Mesendoderm (in vitro differentiated cells): ENCODE measurements at regions not wholly inside any gene's neighbourhood (a gene's known extent, or its start where the extent isn't known, plus 50 kb on each side); places are given as distances from the start of the nearest gene placed in this dataset. TPM values are rescaled to one million over a fixed set of nuclear protein-coding genes. Genes with fewer than 3 reads are reported as not detected.

Experiments used
- DNase-seq: peaks from one replicate; pipeline ENCODE4 v3.0.0; 2013
- H2AK5ac ChIP-seq: 2 replicates; pipeline ENCODE4 v1.6.1; 2013; ENCODE audit warnings: low read length, inconsistent platforms
- H2BK120ac ChIP-seq: 2 replicates; pipeline ENCODE4 v1.6.1; 2013; ENCODE audit warnings: low read depth, mild to moderate bottlenecking, low read length, moderate library complexity, mixed read lengths
- H2BK15ac ChIP-seq: replicated peaks from 2 replicates; pipeline ENCODE4 v1.6.1; 2013; ENCODE audit warnings: low read depth, mild to moderate bottlenecking, moderate library complexity
- H2BK5ac ChIP-seq: 2 replicates; pipeline ENCODE4 v1.6.1; 2013; ENCODE audit warnings: low read length, inconsistent platforms
- H3K18ac ChIP-seq: 2 replicates; pipeline ENCODE4 v1.6.1; 2013; ENCODE audit warnings: mild to moderate bottlenecking, low read length, mixed read lengths
- H3K23ac ChIP-seq: one replicate; pipeline ENCODE4 v1.6.1; 2013; ENCODE audit warnings: low read length
- H3K27ac ChIP-seq: 2 replicates; pipeline ENCODE4 v1.5.1; 2013; ENCODE audit warnings: low read depth, mild to moderate bottlenecking, inconsistent platforms, low read length, moderate library complexity
- H3K27me3 ChIP-seq: 2 replicates; pipeline ENCODE4 v1.6.1; 2013; ENCODE audit warnings: low read length, control low read depth, mild to moderate bottlenecking, inconsistent platforms; ENCODE audit not compliant: insufficient read depth, poor library complexity
- H3K36me3 ChIP-seq: 2 replicates; pipeline ENCODE4 v1.6.1; 2013; ENCODE audit warnings: low read length, inconsistent platforms; ENCODE audit not compliant: control insufficient read depth, insufficient read depth
- H3K4ac ChIP-seq: one replicate; pipeline ENCODE4 v1.6.1; 2013; ENCODE audit warnings: low read depth, mild to moderate bottlenecking, low read length, moderate library complexity
- H3K4me1 ChIP-seq: 2 replicates; pipeline ENCODE4 v1.6.1; 2013; ENCODE audit warnings: low read depth, low read length, inconsistent platforms; ENCODE audit not compliant: control insufficient read depth
- H3K4me2 ChIP-seq: 2 replicates; pipeline ENCODE4 v1.6.1; 2013; ENCODE audit warnings: low read length
- H3K4me3 ChIP-seq: 2 replicates; pipeline ENCODE4 v1.5.1; 2013; ENCODE audit warnings: mild to moderate bottlenecking, low read length
- H3K56ac ChIP-seq: one replicate; pipeline ENCODE4 v1.6.1; 2013; ENCODE audit warnings: low read length
- H3K79me1 ChIP-seq: 2 replicates; pipeline ENCODE4 v1.6.1; 2013; ENCODE audit warnings: low read length, inconsistent platforms
- H3K79me2 ChIP-seq: 2 replicates; pipeline ENCODE4 v1.6.1; 2013; ENCODE audit warnings: mild to moderate bottlenecking, low read length; ENCODE audit not compliant: control insufficient read depth, insufficient read depth
- H3K9ac ChIP-seq: 2 replicates; pipeline ENCODE4 v1.6.1; 2013; ENCODE audit warnings: low read length, inconsistent platforms
- H4K5ac ChIP-seq: one replicate; pipeline ENCODE4 v1.6.1; 2013; ENCODE audit warnings: low read length
- H4K8ac ChIP-seq: one replicate; pipeline ENCODE4 v1.6.1; 2013; ENCODE audit warnings: low read depth, mild to moderate bottlenecking, control low read depth, low read length, moderate library complexity
- WGBS: extraction: QIAGEN DNeasy Blood & Tissue Kit; methylation state at CpG from one replicate; pipeline ENCODE4 v1.1.7; 2013; ENCODE audit warnings: low lambda C conversion rate, missing lambda C conversion rate; ENCODE audit not compliant: insufficient coverage; ENCODE audit errors: extremely low coverage; 5-methylcytosine and 5-hydroxymethylcytosine counted together
- small RNA-seq: library from polyadenylated mRNA; stranded (forward); fragments of <200 nt; extraction: miRNeasy Mini kit (QIAGEN cat#:217004); gene quantifications from one replicate; pipeline ENCODE3, GENCODE V24; 2013; ENCODE audit not compliant: insufficient read depth

DNA sequence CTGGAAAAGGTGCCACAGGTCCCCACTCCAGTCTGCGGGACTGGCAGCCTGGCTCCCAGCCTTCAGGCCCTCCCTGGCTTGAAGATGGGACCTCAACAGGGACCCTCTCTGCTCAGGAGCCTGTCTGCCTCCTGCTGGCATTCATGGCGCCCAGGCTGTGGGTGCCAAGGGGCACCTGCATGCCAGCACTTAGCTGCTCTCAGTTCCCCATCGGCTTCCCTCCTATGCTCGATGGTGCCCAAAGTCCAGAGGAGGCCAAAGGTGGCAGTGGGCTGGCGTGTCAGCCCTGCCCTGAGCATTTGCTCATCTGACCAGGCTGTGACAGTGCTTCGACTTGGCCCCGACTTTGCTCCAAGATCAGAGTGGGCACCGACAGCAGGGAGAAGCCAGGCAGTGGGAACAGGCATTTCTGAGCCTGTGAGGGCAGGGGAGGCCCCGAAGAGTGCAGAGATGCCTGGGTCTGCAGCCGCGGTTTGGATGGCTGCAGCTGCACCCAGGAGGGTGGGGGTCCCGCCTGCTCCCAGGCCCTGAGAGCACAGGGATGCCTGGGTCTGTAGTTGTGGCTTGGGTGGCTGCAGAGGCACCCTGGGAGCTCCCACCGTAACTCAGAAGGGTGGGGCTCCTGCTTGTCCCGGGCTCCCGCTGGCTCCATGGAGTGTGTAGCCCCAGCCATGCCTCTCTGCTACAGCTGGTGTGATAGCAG, 463.6 kb downstream of the TBC1D22A start:
- no peak overlapping the region for H3K4ac ChIP-seq
- no peak overlapping the region for H2AK5ac ChIP-seq
- no peak overlapping the region for H2BK15ac ChIP-seq
- H3K4me3 ChIP-seq: no peak overlapping the region
- no peak overlapping the region for H4K5ac ChIP-seq
- H2BK5ac ChIP-seq: no peak overlapping the region
- no peak for DNase-seq
- no peak overlapping the region for H4K8ac ChIP-seq
- no CpG with 5 or more reads among the region's 15 CpGs for WGBS
- no peak overlapping the region for H3K23ac ChIP-seq
- H2BK120ac ChIP-seq: no peak overlapping the region
- no peaks in the 10 kb centered on the region for H3K27me3 ChIP-seq
- H3K18ac ChIP-seq: no peak overlapping the region
- H3K36me3 ChIP-seq: no peaks in the 10 kb centered on the region
- no peak overlapping the region for H3K27ac ChIP-seq
- no peak overlapping the region for H3K4me2 ChIP-seq
- H3K9ac ChIP-seq: no peak overlapping the region
- H3K79me2 ChIP-seq: no peaks in the 10 kb centered on the region
- no peaks in the 10 kb centered on the region for H3K4me1 ChIP-seq
- H3K56ac ChIP-seq: no peak overlapping the region
- no peaks in the 10 kb centered on the region for H3K79me1 ChIP-seq

DNA sequence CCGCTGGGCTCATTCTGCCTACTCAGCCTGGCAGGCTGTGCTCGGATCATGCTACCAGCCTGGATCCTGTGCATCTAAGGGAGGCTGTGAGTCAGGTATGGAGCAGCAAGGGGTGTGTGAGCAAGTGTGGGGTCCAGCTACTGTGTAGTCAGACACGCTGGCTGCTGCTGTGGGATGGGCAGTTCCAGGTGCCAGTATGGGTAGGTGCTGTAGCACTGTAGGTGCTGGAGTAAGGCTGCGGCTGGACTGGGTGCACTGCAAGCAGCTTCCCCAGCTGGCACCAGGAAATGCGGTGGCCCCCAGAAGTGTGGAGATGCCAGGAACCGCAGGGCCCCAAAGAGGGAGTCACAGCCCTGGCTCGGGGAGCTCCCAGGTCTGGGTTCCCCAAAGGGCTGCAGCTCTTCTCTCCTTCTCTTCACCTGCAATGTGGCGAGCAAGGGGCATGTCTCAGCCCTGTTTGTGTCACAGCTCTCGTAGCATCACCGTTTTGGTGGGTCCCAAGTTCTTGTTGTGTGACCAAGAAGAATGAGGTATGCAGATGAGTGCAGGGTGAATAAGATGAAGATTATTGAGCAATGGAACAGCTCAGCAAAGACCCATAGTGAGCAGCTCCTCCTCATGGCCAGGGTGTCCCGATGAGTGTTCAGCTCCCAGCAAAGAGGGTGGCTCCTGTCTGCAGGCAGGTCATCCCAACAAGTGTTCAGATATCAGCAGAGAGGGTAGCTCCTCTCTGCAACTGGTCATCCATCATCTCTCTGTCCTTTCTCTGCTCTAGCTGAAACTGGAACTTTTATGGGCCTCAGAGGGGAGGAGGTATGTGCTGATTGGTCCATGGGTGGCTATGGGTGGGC, 462.9 kb downstream of the TBC1D22A start:
- H2BK120ac ChIP-seq: no peak overlapping the region
- no peak overlapping the region for H3K4ac ChIP-seq
- no peaks in the 10 kb centered on the region for H3K36me3 ChIP-seq
- no peak overlapping the region for H2BK5ac ChIP-seq
- no peak overlapping the region for H3K9ac ChIP-seq
- no peak overlapping the region for H3K4me2 ChIP-seq
- no peak overlapping the region for H3K27ac ChIP-seq
- H2AK5ac ChIP-seq: no peak overlapping the region
- H3K18ac ChIP-seq: no peak overlapping the region
- no peak for DNase-seq
- H4K5ac ChIP-seq: no peak overlapping the region
- no peak overlapping the region for H4K8ac ChIP-seq
- H3K79me1 ChIP-seq: no peaks in the 10 kb centered on the region
- H3K56ac ChIP-seq: no peak overlapping the region
- no peaks in the 10 kb centered on the region for H3K79me2 ChIP-seq
- H3K23ac ChIP-seq: no peak overlapping the region
- no peak overlapping the region for H2BK15ac ChIP-seq
- WGBS: no CpG with 5 or more reads among the region's 11 CpGs
- no peak overlapping the region for H3K4me3 ChIP-seq
- H3K4me1 ChIP-seq: no peaks in the 10 kb centered on the region
- no peaks in the 10 kb centered on the region for H3K27me3 ChIP-seq

Small RNA genes in the stretch of these regions (small RNA-seq; reads per million reads assigned to genes)
- not detected for gene MIR3201
- gene MIR3667: not detected
- not detected for gene MIR4535
